Liver (tissue), 8 donors: ENCODE measurements at regions not wholly inside any gene's neighbourhood (a gene's known extent, or its start where the extent isn't known, plus 50 kb on each side); places are given as distances from the start of the nearest gene placed in this dataset.

Experiments
- DNase-seq: peaks from one replicate; pipeline ENCODE4 v3.0.0-alpha.2; 2017; ENCODE audit warnings: low spot score
- H3K27ac ChIP-seq, 2 donors: one replicate each; pipeline ENCODE4 v1.7.0; 2013; ENCODE audit warnings: inconsistent platforms in 2 of 2, low read length in 2 of 2, control low read depth in 1 of 2, low read depth in 1 of 2, mild to moderate bottlenecking in 1 of 2
- H3K27me3 ChIP-seq, 4 donors: one replicate each; pipeline versions ENCODE4 v1.6.1 to v1.7.0; 2013; ENCODE audit warnings: low read length in 3 of 4, inconsistent platforms in 1 of 4, mild to moderate bottlenecking in 1 of 4, moderate library complexity in 1 of 4; ENCODE audit not compliant: control insufficient read depth in 4 of 4, insufficient read depth in 4 of 4
- H3K36me3 ChIP-seq, 4 donors: one replicate each; pipeline versions ENCODE4 v1.6.1 to v1.7.0; 2013; ENCODE audit warnings: low read length in 3 of 4, mild to moderate bottlenecking in 3 of 4, low read depth in 1 of 4, moderate library complexity in 1 of 4; ENCODE audit not compliant: control insufficient read depth in 4 of 4, insufficient read depth in 3 of 4
- H3K4me1 ChIP-seq, 4 donors: one replicate each; pipeline versions ENCODE4 v1.6.1 to v1.7.0; 2013; ENCODE audit warnings: low read length in 3 of 4, mild to moderate bottlenecking in 3 of 4, moderate library complexity in 1 of 4; ENCODE audit not compliant: control insufficient read depth in 4 of 4, insufficient read depth in 4 of 4
- H3K4me3 ChIP-seq, 3 donors: one replicate each; pipeline versions ENCODE4 v1.6.1 to v1.7.0; 2013; ENCODE audit warnings: low read length in 3 of 3, control low read depth in 1 of 3, low read depth in 1 of 3, mild to moderate bottlenecking in 1 of 3
- H3K9ac ChIP-seq, 2 donors: one replicate each; pipeline ENCODE4 v1.7.0; 2013; ENCODE audit warnings: low read length in 2 of 2, mild to moderate bottlenecking in 2 of 2, moderate library complexity in 2 of 2, control low read depth in 1 of 2, low read depth in 1 of 2
- H3K9me3 ChIP-seq, 4 donors: one replicate each; pipeline versions ENCODE4 v1.6.1 to v1.7.0; 2013; ENCODE audit warnings: low read length in 3 of 4; ENCODE audit not compliant: control insufficient read depth in 4 of 4
- EGR1 ChIP-seq, 2 donors: IDR thresholded peaks; 2 replicates each; pipeline ENCODE4 v1.6.1; 2016 to 2018; ENCODE audit warnings: antibody characterized with exemption in 2 of 2, low read depth in 2 of 2
- FOXA1 ChIP-seq: IDR thresholded peaks from 2 replicates; pipeline ENCODE4 v1.6.1; 2016; ENCODE audit warnings: antibody characterized with exemption
- FOXA2 ChIP-seq: IDR thresholded peaks from 2 replicates; pipeline ENCODE4 v1.6.1; 2016; ENCODE audit warnings: antibody characterized with exemption
- GABPA ChIP-seq, 2 donors: IDR thresholded peaks in 1 of 2; conservative IDR thresholded peaks in 1 of 2; 2 replicates each; pipeline ENCODE4 v1.6.1; 2016; ENCODE audit warnings: antibody characterized with exemption in 2 of 2, mild to moderate bottlenecking in 1 of 2, moderate library complexity in 1 of 2
- HNF4A ChIP-seq, 2 donors: conservative IDR thresholded peaks; 2 replicates each; pipeline ENCODE4 v1.6.1; 2016; ENCODE audit warnings: antibody characterized with exemption in 2 of 2, mild to moderate bottlenecking in 2 of 2
- MAX ChIP-seq: IDR thresholded peaks from 2 replicates; pipeline ENCODE4 v1.6.1; 2016; ENCODE audit warnings: antibody characterized with exemption
- NR2F2 ChIP-seq: IDR thresholded peaks from 2 replicates; pipeline ENCODE4 v1.6.1; 2016; ENCODE audit warnings: antibody characterized with exemption
- RAD21 ChIP-seq, 2 donors: IDR thresholded peaks; 2 replicates each; pipeline ENCODE4 v1.6.1; 2016; ENCODE audit warnings: antibody characterized with exemption in 2 of 2, mild to moderate bottlenecking in 2 of 2
- REST ChIP-seq: IDR thresholded peaks from 2 replicates; pipeline ENCODE4 v1.6.1; 2016; ENCODE audit warnings: antibody characterized with exemption, mild to moderate bottlenecking
- RXRA ChIP-seq, 2 donors: IDR thresholded peaks; 2 replicates each; pipeline ENCODE4 v1.6.1; 2017 to 2018; ENCODE audit warnings: antibody characterized with exemption in 2 of 2, mild to moderate bottlenecking in 1 of 2
- SP1 ChIP-seq: IDR thresholded peaks from 2 replicates; pipeline ENCODE4 v1.6.1; 2018; ENCODE audit warnings: antibody characterized with exemption, mild to moderate bottlenecking
- TAF1 ChIP-seq: conservative IDR thresholded peaks from 2 replicates; pipeline ENCODE4 v1.6.1; 2016; ENCODE audit warnings: antibody characterized with exemption, mild to moderate bottlenecking
- YY1 ChIP-seq: IDR thresholded peaks from 2 replicates; pipeline ENCODE4 v1.6.1; 2016; ENCODE audit warnings: antibody characterized with exemption, mild to moderate bottlenecking
- ZBTB33 ChIP-seq: IDR thresholded peaks from 2 replicates; pipeline ENCODE4 v1.6.1; 2016; ENCODE audit warnings: antibody characterized with exemption
- WGBS: extraction: QIAGEN DNeasy Blood & Tissue Kit; methylation state at CpG from one replicate; pipeline ENCODE4 v1.1.7; 2013; 5-methylcytosine and 5-hydroxymethylcytosine counted together
- TF ChIP-seq, protein P1 (sequence below): IDR thresholded peaks from 2 replicates; pipeline ENCODE4 v1.6.1; 2016; ENCODE audit warnings: antibody characterized with exemption
- TF ChIP-seq, protein P2 (sequence below): fragments of 150-350 bp; IDR thresholded peaks from 2 replicates; pipeline ENCODE4 v1.5.1; 2017; ENCODE audit warnings: improper control_type of control experiment, low read depth, low read length; ENCODE audit not compliant: missing input control
- donor health status: healthy.
- donor health status: healthy.
- donor health status: healthy.
- donor health status: healthy.
- donor health status: healthy.

GRCh38 chr2:204046145-204046544 lies 109.6 kb downstream of the ICOS start:
- no peaks in the 10 kb centered on the region for H3K9me3 ChIP-seq
- no peaks in the 10 kb centered on the region for H3K36me3 ChIP-seq
- no peak overlapping the region for H3K4me3 ChIP-seq
- TF ChIP-seq RAD21 (IDR thresholded peaks at IDR 0.05) (no peak), ZBTB33 (no peak), TAF1 (no peak), REST (no peak), YY1 (no peak), RXRA (IDR thresholded peaks at IDR 0.05) (no peak), FOXA1 (no peak), FOXA2 (no peak), MAX (no peak), SP1 (no peak), GABPA (IDR thresholded peaks at IDR 0.05 in 1 of 2, conservative IDR thresholded peaks at IDR 0.05 in 1 of 2) (no peak), NR2F2 (no peak), EGR1 (IDR thresholded peaks at IDR 0.05; ENCODE audit: low read depth in 2 of 2) (no peak)
- TF ChIP-seq, protein P1, sequence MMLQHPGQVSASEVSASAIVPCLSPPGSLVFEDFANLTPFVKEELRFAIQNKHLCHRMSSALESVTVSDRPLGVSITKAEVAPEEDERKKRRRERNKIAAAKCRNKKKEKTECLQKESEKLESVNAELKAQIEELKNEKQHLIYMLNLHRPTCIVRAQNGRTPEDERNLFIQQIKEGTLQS, result no peak
- TF ChIP-seq, protein P2, sequence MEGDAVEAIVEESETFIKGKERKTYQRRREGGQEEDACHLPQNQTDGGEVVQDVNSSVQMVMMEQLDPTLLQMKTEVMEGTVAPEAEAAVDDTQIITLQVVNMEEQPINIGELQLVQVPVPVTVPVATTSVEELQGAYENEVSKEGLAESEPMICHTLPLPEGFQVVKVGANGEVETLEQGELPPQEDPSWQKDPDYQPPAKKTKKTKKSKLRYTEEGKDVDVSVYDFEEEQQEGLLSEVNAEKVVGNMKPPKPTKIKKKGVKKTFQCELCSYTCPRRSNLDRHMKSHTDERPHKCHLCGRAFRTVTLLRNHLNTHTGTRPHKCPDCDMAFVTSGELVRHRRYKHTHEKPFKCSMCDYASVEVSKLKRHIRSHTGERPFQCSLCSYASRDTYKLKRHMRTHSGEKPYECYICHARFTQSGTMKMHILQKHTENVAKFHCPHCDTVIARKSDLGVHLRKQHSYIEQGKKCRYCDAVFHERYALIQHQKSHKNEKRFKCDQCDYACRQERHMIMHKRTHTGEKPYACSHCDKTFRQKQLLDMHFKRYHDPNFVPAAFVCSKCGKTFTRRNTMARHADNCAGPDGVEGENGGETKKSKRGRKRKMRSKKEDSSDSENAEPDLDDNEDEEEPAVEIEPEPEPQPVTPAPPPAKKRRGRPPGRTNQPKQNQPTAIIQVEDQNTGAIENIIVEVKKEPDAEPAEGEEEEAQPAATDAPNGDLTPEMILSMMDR, result no peak
- H3K4me1 ChIP-seq, result no peaks in the 10 kb centered on the region
- no peak for DNase-seq
- H3K27me3 ChIP-seq, result peaks cover 0 to 5% (median 0%) of the 10 kb centered on the region in 4 donors
- no peak overlapping the region for H3K27ac ChIP-seq
- WGBS, result 94% methylated on average over 2 of the region's 2 CpGs
- H3K9ac ChIP-seq, result no peak overlapping the region

DNA sequence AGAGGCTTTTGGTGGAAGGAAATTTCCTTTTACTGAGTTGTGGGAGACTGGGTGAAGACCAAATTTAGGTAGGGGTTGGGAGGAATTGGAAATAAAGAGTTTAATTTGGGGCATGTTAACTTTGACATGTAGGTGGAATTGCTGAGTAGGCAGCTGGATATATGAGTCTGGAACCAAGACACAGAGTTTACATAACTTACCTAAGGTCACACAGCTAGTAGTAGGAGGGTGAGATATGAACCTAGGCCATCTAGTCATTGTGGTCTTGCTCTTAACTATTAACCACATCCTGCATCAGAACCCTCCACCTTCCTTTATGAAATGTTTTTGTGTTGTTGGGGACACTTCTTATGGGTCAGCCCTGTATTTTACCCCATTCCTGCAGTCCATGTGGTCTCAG lies 113.1 kb downstream of the ICOS start:
- no peak for DNase-seq
- no peaks in the 10 kb centered on the region for H3K9me3 ChIP-seq
- H3K4me1 ChIP-seq, result no peaks in the 10 kb centered on the region
- no peaks in the 10 kb centered on the region for H3K36me3 ChIP-seq
- TF ChIP-seq NR2F2, result no peak
- no peak for TF ChIP-seq ZBTB33
- TF ChIP-seq HNF4A (conservative IDR thresholded peaks at IDR 0.05), result no peak
- H3K27ac ChIP-seq, result no peak overlapping the region
- H3K4me3 ChIP-seq, result no peak overlapping the region
- H3K9ac ChIP-seq, result no peak overlapping the region
- H3K27me3 ChIP-seq, result peaks cover 0 to 5% (median 0%) of the 10 kb centered on the region in 4 donors
